ENCODE measurements at regions not wholly inside any gene's neighbourhood (a gene's known extent, or its start where the extent isn't known, plus 50 kb on each side); places are given as distances from the start of the nearest gene placed in this dataset.

DNA sequence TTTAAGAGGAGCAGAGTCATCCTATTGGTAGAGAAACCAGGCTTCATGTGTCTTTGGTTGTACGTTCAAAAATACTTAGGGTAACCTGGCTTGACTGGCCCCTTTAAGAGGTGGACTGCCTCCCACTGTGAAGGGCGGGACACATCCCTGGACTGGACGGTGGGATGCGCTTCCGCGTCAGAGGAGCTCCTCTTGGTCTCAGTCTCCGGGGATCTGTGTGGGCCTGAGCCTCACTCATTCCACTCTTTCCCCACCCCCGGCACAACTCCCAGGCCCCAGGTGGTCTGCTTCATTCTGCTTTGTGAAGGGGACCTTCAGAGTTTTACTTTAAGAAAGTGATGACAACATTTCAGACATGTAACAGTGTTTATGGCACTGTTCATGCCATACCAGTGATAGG, 601.1 kb downstream of the IRX1 start:
- Histone ChIP-seq H3K27ac (no peak overlapping the region), H3K4me1 (no peaks in the 10 kb centered on the region), H3K4me3 (no peak overlapping the region), H3K36me3 (no peaks in the 10 kb centered on the region), H3K9me3 (no peaks in the 10 kb centered on the region), H3K27me3 (no peaks in the 10 kb centered on the region)
- DNase-seq (ENCODE audit: low spot score in 2 of 2): no peak
- TF ChIP-seq, protein P1, sequence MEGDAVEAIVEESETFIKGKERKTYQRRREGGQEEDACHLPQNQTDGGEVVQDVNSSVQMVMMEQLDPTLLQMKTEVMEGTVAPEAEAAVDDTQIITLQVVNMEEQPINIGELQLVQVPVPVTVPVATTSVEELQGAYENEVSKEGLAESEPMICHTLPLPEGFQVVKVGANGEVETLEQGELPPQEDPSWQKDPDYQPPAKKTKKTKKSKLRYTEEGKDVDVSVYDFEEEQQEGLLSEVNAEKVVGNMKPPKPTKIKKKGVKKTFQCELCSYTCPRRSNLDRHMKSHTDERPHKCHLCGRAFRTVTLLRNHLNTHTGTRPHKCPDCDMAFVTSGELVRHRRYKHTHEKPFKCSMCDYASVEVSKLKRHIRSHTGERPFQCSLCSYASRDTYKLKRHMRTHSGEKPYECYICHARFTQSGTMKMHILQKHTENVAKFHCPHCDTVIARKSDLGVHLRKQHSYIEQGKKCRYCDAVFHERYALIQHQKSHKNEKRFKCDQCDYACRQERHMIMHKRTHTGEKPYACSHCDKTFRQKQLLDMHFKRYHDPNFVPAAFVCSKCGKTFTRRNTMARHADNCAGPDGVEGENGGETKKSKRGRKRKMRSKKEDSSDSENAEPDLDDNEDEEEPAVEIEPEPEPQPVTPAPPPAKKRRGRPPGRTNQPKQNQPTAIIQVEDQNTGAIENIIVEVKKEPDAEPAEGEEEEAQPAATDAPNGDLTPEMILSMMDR (IDR thresholded peaks at IDR 0.05): no peak
- intact Hi-C loops (cut with DNase I): no loop called here

DNA sequence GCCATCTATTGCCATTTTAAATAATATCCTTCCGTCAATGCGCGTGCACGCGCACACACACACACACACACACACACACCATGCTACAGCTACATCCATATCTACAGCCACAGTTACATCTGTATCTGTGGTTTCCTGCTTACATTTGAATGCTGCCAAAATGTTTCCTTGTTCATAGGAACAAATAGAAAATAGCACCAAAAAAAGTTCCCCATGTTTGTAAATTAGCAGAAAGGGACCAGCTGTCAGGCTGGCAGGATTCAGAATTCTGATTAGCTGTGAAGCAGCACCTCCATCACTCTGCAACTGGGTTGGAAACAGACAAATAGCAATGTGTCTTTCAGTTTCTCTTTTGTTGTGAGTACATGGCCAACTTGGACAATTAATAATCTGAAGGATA, 601.5 kb downstream of the IRX1 start:
- H3K27ac ChIP-seq: no peak overlapping the region
- no peaks in the 10 kb centered on the region for H3K9me3 ChIP-seq
- H3K4me3 ChIP-seq: no peak overlapping the region
- intact Hi-C loops (cut with DNase I): no loop called here
- no peaks in the 10 kb centered on the region for H3K36me3 ChIP-seq
- no peaks in the 10 kb centered on the region for H3K4me1 ChIP-seq
- DNase-seq (ENCODE audit: low spot score in 2 of 2): no peak
- TF ChIP-seq, protein P1 (IDR thresholded peaks at IDR 0.05): no peak
- no peaks in the 10 kb centered on the region for H3K27me3 ChIP-seq

DNA sequence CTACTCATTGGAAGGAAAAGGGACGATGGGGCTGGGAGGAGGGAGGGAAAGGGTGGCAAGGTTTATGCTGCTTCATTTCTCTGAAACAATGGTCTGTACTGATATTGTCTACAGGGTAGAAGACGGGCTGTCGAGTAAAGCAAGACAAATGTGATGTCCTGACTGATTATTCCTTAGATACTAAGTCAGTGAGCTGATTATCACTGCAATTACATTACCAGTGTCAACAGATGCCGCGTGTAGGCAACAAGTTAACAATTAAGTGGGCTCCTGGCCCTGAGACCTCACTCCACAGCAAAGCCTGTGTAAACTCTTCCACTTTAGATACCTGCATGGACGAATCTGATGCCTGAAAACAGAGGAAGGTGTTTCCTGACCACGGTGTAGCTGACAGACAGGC, 602.8 kb downstream of the IRX1 start:
- Histone ChIP-seq H3K27ac (no peak overlapping the region), H3K36me3 (no peaks in the 10 kb centered on the region), H3K9me3 (no peaks in the 10 kb centered on the region), H3K27me3 (no peaks in the 10 kb centered on the region), H3K4me1 (no peaks in the 10 kb centered on the region), H3K4me3 (no peak overlapping the region)
- TF ChIP-seq, protein P1 (IDR thresholded peaks at IDR 0.05): no peak
- DNase-seq (ENCODE audit: low spot score in 2 of 2): no peak
- intact Hi-C loops (cut with DNase I): no loop called here

DNA sequence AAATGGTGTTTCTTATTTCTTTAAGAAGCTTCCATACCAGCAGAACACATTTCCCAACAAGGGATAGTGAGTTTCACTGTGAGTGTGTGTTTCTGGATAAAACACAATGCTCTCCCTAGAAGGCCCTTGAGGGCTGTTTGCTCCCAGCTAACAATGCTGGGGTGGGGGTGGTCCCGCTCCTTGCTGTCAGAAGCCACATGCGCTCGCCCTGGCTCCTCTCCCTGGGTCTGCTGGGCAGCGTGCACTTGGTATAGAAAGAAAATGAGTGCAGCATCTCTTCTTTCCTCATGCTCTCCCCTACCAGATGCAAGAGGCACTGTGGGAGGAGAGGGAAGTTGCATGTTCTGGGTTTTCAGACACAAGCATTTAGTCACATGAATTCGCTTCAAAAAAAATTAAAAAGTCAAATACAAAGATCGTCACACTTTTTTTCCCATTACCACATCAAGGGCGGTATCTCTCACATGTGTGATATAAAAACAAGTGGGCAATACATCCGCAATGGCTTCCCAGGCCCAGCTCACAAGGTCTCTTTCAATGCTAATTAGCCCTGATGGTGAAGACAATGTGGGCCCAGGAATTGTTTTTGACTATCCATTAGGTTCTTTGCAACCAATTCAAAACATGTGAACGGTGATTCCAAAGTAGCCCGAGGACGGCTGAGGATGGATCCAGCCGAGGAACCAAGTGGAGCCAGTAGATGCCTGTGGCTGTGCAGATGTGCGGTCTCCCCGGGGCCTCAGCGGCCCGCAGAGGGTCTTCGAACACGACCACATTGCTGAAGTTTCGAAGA, 603.6 kb downstream of the IRX1 start:
- H3K27ac ChIP-seq: no peak overlapping the region
- TF ChIP-seq, protein P1 (IDR thresholded peaks at IDR 0.05): no peak
- H3K36me3 ChIP-seq: no peaks in the 10 kb centered on the region
- no peaks in the 10 kb centered on the region for H3K27me3 ChIP-seq
- intact Hi-C loops (cut with DNase I): no loop called here
- H3K9me3 ChIP-seq: no peaks in the 10 kb centered on the region
- no peak for DNase-seq (ENCODE audit: low spot score in 2 of 2)
- no peaks in the 10 kb centered on the region for H3K4me1 ChIP-seq
- H3K4me3 ChIP-seq: no peak overlapping the region

DNA sequence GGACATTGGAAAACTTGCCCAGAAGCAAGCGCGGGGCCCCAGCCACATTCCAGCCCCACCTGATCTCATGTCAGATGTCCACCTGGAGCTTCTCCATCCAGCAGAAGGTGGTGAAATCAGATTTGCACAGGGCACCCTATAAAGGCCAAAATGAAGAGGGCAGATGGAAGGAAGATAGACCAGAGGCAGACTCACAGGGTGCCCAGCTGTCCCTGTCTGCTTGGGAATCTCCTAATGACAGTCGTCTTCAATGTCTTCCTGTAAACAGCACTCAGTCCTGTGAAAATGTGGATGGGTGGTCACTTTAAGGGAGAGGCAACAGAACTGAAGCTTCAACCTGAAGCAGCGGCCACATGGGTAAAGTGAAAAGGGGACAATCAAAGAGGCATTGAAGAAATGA, 607.5 kb downstream of the IRX1 start:
- TF ChIP-seq, protein P1 (IDR thresholded peaks at IDR 0.05): no peak
- intact Hi-C loops (cut with DNase I): no loop called here
- no peak for DNase-seq (ENCODE audit: low spot score in 2 of 2)
- Histone ChIP-seq H3K4me3 (no peak overlapping the region), H3K36me3 (no peaks in the 10 kb centered on the region), H3K27ac (no peak overlapping the region), H3K4me1 (no peaks in the 10 kb centered on the region), H3K27me3 (no peaks in the 10 kb centered on the region), H3K9me3 (no peaks in the 10 kb centered on the region)
